Thyroid gland (tissue), 4 donors: ENCODE measurements at regions not wholly inside any gene's neighbourhood (a gene's known extent, or its start where the extent isn't known, plus 50 kb on each side); places are given as distances from the start of the nearest gene placed in this dataset.

Experiments used
- POLR2A ChIP-seq, 2 donors: fragments of 450-650 bp; IDR thresholded peaks; one replicate each; pipeline ENCODE4 v1.6.1; 2017; ENCODE audit warnings: antibody characterized with exemption in 2 of 2, mild to moderate bottlenecking in 2 of 2, moderate library complexity in 1 of 2
- TF ChIP-seq, protein P1 (sequence below), 6 experiments: fragments of 200-600 bp in 3 of 6; fragments of 450-650 bp in 3 of 6; sonication (generic) in 3 of 6; IDR thresholded peaks; one replicate each; pipeline ENCODE4 v1.5.1; 2016 to 2019; ENCODE audit warnings: antibody characterized with exemption in 6 of 6, mild to moderate bottlenecking in 2 of 6, inconsistent platforms in 1 of 6, moderate library complexity in 1 of 6

DNA sequence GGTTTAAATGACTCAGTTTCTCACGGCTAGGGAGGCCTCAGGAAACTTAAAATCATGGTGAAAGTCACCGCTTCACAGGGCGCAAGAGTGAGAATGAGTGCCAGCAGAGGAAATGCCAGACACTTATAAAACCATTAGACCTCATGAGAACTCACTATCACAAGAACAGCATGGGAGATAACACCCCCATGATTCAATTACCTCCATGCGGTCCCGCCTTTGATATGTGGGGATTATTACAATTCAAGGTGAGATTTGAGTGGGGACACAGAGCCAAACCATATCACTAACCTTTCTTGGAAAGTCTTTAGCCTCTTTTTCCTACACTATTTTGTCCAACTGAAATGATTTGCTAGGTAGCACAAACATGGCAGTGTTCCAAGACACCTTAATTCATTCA, 533.9 kb upstream of the NUDT12 start:
- TF ChIP-seq, protein P1, sequence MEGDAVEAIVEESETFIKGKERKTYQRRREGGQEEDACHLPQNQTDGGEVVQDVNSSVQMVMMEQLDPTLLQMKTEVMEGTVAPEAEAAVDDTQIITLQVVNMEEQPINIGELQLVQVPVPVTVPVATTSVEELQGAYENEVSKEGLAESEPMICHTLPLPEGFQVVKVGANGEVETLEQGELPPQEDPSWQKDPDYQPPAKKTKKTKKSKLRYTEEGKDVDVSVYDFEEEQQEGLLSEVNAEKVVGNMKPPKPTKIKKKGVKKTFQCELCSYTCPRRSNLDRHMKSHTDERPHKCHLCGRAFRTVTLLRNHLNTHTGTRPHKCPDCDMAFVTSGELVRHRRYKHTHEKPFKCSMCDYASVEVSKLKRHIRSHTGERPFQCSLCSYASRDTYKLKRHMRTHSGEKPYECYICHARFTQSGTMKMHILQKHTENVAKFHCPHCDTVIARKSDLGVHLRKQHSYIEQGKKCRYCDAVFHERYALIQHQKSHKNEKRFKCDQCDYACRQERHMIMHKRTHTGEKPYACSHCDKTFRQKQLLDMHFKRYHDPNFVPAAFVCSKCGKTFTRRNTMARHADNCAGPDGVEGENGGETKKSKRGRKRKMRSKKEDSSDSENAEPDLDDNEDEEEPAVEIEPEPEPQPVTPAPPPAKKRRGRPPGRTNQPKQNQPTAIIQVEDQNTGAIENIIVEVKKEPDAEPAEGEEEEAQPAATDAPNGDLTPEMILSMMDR (IDR thresholded peaks at IDR 0.05): no peak
- no peak for TF ChIP-seq POLR2A (IDR thresholded peaks at IDR 0.05)
